WERI-Rb-1 (cell line): ENCODE measurements at regions not wholly inside any gene's neighbourhood (a gene's known extent, or its start where the extent isn't known, plus 50 kb on each side); places are given as distances from the start of the nearest gene placed in this dataset.

ENCODE experiments used
- DNase-seq: peaks from one replicate; pipeline ENCODE4 v3.0.0-alpha.2; 2020
- H3K27ac ChIP-seq: fragments of 250-450 bp; sonication (Bioruptor Pico); 2 replicates; pipeline ENCODE4 v1.5.1; 2020; ENCODE audit warnings: mild to moderate bottlenecking, moderate library complexity
- H3K27me3 ChIP-seq: fragments of 250-450 bp; sonication (Bioruptor Pico); 2 replicates; pipeline ENCODE4 v1.5.1; 2021; ENCODE audit warnings: mild to moderate bottlenecking, low read depth, moderate library complexity; ENCODE audit not compliant: insufficient read depth, severe bottlenecking
- H3K36me3 ChIP-seq: fragments of 250-450 bp; sonication (Bioruptor Pico); 2 replicates; pipeline ENCODE4 v1.5.1; 2020; ENCODE audit warnings: mild to moderate bottlenecking, moderate library complexity
- H3K4me3 ChIP-seq: 2 replicates; pipeline ENCODE4 v1.5.1; 2011; ENCODE audit warnings: low read depth, mild to moderate bottlenecking, control low read depth, low read length
- H3K9me3 ChIP-seq: fragments of 250-450 bp; sonication (Bioruptor Pico); 2 replicates; pipeline ENCODE4 v1.5.1; 2021; ENCODE audit warnings: mild to moderate bottlenecking, moderate library complexity; ENCODE audit not compliant: severe bottlenecking
- TF ChIP-seq, protein P1 (sequence below): IDR thresholded peaks from 2 replicates; pipeline ENCODE4 v1.5.1; 2011; ENCODE audit warnings: low read depth, mild to moderate bottlenecking, control low read depth, inconsistent platforms, low read length

DNA sequence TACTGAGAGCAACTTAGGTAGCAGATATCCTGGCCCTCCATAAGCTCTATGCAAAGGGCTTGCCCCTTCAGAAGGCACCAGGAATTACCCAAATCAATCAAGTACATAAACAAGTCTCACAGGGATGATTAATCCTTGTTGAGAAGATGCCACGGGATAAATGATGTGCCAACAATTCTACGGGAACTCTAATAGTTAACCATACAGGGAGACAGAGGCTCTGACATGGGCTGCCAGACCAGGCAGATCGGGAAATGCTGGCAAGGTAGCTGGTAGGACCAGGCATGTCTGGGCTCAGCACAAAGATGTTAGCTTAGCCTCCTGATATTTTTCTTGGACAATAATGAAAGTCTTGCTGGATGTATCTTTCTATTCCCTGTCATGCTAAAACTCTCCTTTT lies 249.3 kb upstream of the THBS1 start:
- Histone ChIP-seq H3K27me3 (peaks cover 29% of the 10 kb centered on the region), H3K4me3 (no peak overlapping the region), H3K36me3 (no peaks in the 10 kb centered on the region), H3K9me3 (no peaks in the 10 kb centered on the region), H3K27ac (no peak overlapping the region)
- no peak for DNase-seq
- TF ChIP-seq, protein P1, sequence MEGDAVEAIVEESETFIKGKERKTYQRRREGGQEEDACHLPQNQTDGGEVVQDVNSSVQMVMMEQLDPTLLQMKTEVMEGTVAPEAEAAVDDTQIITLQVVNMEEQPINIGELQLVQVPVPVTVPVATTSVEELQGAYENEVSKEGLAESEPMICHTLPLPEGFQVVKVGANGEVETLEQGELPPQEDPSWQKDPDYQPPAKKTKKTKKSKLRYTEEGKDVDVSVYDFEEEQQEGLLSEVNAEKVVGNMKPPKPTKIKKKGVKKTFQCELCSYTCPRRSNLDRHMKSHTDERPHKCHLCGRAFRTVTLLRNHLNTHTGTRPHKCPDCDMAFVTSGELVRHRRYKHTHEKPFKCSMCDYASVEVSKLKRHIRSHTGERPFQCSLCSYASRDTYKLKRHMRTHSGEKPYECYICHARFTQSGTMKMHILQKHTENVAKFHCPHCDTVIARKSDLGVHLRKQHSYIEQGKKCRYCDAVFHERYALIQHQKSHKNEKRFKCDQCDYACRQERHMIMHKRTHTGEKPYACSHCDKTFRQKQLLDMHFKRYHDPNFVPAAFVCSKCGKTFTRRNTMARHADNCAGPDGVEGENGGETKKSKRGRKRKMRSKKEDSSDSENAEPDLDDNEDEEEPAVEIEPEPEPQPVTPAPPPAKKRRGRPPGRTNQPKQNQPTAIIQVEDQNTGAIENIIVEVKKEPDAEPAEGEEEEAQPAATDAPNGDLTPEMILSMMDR: no peak

DNA sequence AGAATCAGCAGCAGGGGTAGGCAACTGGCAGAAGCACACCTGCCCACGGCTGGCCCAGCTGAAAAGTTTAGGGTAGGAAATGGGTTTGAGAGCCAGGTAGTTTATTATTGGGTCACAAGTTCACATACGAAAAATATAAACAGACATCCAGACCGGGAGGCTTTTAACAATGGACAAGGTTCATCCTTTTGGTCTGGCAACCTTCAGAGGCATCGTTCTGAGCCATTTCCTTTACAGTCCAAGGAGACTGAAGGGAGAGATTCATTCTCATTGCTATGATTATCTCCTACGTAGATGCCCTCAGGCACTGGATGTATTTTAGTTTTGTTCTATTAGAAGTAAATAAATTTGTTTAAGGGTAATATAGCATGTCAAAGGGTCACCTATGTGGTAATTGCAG lies 248.0 kb upstream of the THBS1 start:
- TF ChIP-seq, protein P1: no peak
- Histone ChIP-seq H3K27ac (no peak overlapping the region), H3K9me3 (no peaks in the 10 kb centered on the region), H3K4me3 (no peak overlapping the region), H3K27me3 (peaks cover 25% of the 10 kb centered on the region), H3K36me3 (no peaks in the 10 kb centered on the region)
- no peak for DNase-seq

DNA sequence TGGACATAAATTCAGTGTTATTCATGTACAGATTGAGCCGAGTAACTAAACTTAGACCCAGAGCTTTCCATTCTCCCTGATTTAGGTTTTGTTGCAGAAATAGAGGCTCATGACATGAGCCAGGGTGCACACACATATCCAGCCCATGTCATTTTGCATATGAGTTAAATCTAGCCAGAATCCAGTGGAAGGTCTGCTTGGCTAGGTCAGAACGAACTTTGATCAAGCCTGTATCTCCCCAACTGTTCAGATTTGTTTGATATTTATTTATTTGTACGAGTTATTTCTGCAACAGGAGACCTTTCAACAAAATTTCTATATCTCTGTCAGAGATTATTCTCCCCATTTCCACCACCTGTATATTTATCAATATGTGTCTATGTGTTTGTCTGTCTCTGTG lies 247.5 kb upstream of the THBS1 start:
- no peak overlapping the region for H3K4me3 ChIP-seq

DNA sequence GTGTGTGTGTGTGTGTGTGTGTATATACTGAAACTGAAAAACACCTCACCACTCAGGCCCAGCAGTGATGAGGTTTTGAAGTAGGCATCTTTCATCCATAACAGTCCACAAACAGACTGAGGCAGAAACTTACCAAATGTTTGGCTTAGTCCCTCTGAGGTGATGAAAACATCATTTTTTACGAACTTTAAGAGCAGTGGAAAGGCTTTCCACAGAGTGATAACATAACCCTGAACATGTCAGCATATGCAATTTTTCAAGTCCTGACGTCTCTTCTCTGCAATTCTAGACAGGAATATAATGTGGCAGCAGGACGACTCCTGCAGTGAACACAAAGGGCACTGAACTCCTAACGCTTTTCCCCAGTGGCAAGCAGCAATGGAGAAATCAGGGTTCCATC lies 247.0 kb upstream of the THBS1 start:
- DNase-seq: no peak
- no peak overlapping the region for H3K4me3 ChIP-seq
- H3K9me3 ChIP-seq: no peaks in the 10 kb centered on the region
- no peak overlapping the region for H3K27ac ChIP-seq
- TF ChIP-seq, protein P1: no peak
- H3K27me3 ChIP-seq: peaks cover 26% of the 10 kb centered on the region
- H3K36me3 ChIP-seq: no peaks in the 10 kb centered on the region

More for the DNA sequence above, 247.5 kb upstream of the THBS1 start:
- no peak overlapping the region for H3K27ac ChIP-seq
- DNase-seq: no peak
- TF ChIP-seq, protein P1: no peak
- H3K36me3 ChIP-seq: no peaks in the 10 kb centered on the region
- H3K27me3 ChIP-seq: peaks cover 23% of the 10 kb centered on the region
- no peaks in the 10 kb centered on the region for H3K9me3 ChIP-seq

DNA sequence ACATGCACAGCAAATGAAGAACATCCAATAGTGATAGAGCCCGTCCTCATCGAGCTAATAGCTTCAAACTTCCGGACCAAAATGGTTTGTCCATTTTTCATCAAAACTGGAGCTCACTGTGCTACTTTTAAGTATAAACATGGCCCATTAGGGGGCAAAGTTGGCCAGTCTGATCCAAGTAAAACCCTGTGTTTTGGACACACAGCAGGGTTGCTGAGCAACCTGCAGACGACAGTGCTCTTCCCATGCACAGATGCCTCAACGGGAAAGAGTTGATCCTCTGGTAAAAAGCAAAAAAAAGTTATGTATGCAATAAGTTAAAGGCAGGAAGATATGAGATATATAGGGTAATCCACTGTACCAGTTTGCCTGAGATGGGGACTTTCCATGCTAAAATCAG lies 244.0 kb upstream of the THBS1 start:
- DNase-seq: no peak
- Histone ChIP-seq H3K9me3 (no peaks in the 10 kb centered on the region), H3K27me3 (peaks cover 23% of the 10 kb centered on the region), H3K27ac (no peak overlapping the region), H3K36me3 (no peaks in the 10 kb centered on the region), H3K4me3 (no peak overlapping the region)
- TF ChIP-seq, protein P1: no peak

DNA sequence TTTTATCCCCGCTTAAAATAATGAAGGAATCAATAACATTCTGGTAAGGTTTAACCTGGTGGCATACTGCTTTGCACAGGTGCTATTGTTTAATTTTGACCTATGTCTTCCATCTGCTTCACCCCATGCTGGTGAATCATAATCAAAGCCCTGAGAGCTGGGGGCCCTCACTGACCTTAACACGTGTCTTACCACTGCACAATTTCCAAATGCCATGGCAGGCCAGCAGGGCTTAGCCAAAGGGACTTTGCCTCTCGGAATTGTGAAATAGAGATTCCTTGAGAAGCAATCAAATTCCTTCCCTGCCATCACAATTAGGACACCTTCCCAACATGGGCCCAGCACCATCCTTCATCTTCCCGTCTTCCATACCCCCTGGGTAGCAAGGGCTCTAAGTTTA lies 242.6 kb upstream of the THBS1 start:
- no peak overlapping the region for H3K27ac ChIP-seq
- H3K9me3 ChIP-seq: no peaks in the 10 kb centered on the region
- no peaks in the 10 kb centered on the region for H3K36me3 ChIP-seq
- peaks cover 19% of the 10 kb centered on the region for H3K27me3 ChIP-seq
- TF ChIP-seq, protein P1: no peak
- DNase-seq: no peak
- H3K4me3 ChIP-seq: no peak overlapping the region
